ENCODE measurements at regions not wholly inside any gene's neighbourhood (a gene's known extent, or its start where the extent isn't known, plus 50 kb on each side); places are given as distances from the start of the nearest gene placed in this dataset.
"Not testable (repeated sequence)": the region's sequence is repeated elsewhere in the genome, so short reads cannot be mapped to it uniquely, and the experiment has no call there.

DNA sequence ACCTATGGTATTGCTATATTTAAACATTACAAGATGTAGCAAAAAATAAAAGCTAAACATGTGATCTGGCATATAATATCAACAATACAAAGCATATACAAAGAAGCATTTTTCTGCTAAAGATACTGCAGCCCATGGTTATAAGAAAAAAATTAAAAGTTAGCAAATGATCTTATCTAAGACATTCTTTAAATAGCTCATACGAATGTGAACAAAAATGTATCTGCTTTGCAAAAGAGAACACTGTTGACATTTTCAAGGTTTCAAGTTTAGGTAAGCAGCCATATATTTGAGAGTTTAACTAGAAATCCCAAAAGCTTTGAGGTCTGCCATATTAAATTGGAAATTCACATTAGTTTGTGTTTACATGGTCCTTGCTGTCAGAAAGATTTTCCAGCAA, 301.0 kb upstream of the SLC39A10 start:
- no peak for ATAC-seq
- Mint-ChIP-seq H3K9me3 (peaks cover 5 to 8% of the 10 kb centered on the region in 2 donors), H3K27ac (no peak overlapping the region), H3K36me3 (peaks cover 0 to 5% of the 10 kb centered on the region in 2 donors)
- DNase-seq (ENCODE audit: low spot score in 2 of 2) = no peak

DNA sequence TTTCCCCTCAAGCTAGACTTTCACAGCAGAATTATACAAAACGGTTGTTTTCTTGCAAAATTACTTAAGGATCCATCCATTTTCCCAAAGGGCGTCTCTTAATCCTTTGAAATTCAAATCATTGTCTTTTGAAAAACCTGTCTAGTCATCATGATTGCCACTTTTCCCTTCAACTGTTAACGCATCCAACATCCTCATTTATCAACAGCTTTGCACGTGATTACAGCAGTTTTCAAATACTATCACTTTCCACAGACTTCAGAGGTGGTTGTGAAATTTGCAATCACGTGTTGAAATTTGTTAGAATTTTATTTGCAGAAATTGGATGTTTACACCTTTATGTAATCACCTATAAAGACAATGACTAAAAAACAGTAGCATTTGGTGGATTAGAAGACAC, 304.4 kb upstream of the SLC39A10 start:
- Mint-ChIP-seq H3K36me3 (peaks cover 8 to 11% of the 10 kb centered on the region in 2 donors), H3K9me3 (peaks cover 9 to 13% of the 10 kb centered on the region in 2 donors), H3K27ac (no peak overlapping the region)
- DNase-seq (ENCODE audit: low spot score in 2 of 2) (no peak), ATAC-seq (no peak)

DNA sequence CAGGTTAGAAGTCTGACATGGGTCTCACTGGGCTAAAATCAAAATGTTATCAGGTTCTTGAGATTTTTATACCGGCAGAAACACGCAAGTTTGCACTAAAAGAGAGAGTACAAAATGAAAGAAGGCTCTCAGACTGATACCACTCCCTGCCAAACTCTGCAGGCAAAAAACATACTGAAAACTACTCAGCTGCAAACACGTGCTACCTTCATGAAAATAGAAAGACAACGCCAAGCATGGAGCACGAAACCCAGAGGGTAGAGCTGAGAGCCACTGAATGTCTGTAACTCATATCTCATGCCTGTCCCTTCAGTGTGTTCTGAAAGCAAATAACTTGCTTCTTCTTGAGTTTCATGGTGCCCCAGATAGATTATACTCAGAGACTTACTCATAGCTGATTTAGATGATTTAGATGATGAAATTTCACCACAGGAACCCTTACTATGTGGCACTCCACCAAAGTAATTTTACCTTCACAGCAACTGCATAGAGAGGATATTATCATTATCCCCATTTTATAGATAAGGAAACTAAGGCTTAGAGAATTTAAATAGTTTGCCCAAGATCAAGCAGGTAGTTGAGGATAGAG, 313.0 kb upstream of the SLC39A10 start:
- DNase-seq (ENCODE audit: low spot score in 2 of 2) (no peak), ATAC-seq (no peak)
- H3K27ac Mint-ChIP-seq = no peak overlapping the region
- peaks cover 0 to 11% of the 10 kb centered on the region in 2 donors for H3K9me3 Mint-ChIP-seq
- H3K36me3 Mint-ChIP-seq = no peaks in the 10 kb centered on the region

DNA sequence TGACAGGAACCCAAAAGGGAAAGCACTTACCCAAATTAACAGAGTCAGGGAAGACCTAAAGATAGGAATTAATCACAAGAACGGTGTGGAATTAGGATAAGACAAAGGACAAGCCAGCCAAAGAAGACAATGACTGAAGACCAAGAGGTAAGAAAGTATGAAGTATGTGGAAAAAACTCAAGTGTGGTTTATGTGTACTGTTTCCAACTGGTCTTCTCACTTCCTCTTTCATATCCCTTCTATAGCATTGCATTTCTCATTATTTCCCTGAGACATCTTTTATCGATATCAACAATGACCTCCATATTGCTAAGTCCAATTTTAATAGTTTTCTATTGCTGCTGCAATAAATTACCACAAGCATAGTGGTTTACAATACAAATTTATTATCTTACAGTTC, 313.5 kb upstream of the SLC39A10 start:
- no peak overlapping the region for H3K27ac Mint-ChIP-seq

DNA sequence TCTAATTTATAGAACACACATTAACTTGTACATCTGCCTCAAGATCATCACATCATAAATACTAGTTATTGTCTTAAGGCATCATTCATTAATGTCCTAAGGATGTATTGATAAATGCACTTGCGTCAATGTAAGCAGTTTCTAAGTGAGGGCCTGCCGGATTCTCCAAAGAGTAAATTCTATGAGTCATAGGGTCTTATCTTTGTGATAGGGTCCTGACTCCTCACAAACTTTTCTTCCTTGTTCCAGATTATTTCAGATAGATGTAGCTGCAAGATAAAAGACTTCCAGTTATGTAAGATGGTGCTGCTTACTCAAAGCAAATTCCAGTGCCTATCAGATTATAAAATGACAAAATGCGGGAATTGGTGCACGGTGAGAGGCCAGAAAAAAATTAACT, 315.0 kb upstream of the SLC39A10 start:
- peaks cover 0 to 11% of the 10 kb centered on the region in 2 donors for H3K9me3 Mint-ChIP-seq
- DNase-seq (ENCODE audit: low spot score in 2 of 2) = no peak
- H3K27ac Mint-ChIP-seq = no peak overlapping the region
- no peak for ATAC-seq
- H3K36me3 Mint-ChIP-seq = no peaks in the 10 kb centered on the region

More for the DNA sequence above, 313.5 kb upstream of the SLC39A10 start:
- Mint-ChIP-seq H3K36me3 (no peaks in the 10 kb centered on the region), H3K9me3 (peaks cover 0 to 11% of the 10 kb centered on the region in 2 donors)
- no peak for DNase-seq (ENCODE audit: low spot score in 2 of 2)
- ATAC-seq = no peak

DNA sequence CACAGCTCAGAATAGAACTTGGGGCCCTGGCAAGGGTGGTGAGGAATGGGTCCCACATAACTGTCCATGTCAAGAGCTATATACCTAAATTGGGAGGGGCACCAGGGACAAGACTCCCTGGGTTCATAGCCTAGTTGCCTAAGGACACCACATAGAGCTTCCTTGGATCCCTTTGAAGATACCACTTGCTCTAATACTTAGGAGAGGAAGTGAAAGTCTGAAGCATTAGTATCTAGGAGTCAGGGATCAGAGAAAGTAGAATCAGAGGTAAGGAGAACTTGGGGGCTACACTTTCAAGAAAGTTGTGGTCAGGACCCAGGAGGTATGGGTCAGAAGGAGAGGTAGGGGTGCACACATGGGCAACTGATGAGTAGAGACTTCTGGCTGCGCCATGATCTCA, 318.2 kb upstream of the SLC39A10 start:
- Mint-ChIP-seq H3K9me3 (peaks cover 0 to 20% of the 10 kb centered on the region in 2 donors), H3K36me3 (peaks cover 0 to 10% of the 10 kb centered on the region in 2 donors), H3K27ac (no peak overlapping the region)
- ATAC-seq (no peak), DNase-seq (ENCODE audit: low spot score in 2 of 2) (no peak)

DNA sequence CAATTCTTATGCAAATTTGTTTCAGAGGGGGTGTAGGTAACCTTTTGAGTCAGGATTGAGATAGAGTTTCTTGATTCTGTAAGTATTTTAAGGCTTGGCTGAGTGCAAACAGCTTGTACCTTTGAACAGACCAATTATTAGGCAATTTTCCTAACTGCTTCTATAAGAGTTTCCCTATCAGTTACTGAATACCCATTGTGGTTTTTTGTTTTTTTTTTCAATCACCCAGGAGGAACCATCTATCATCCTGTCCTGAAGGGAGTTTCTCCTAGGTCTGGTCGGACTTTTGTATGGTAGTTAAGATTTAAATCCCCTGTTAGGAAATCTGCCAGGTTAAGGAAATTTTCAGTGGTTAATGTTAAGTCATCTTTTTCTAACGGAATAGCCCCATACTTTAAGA, 319.4 kb upstream of the SLC39A10 start:
- ATAC-seq (no peak), DNase-seq (ENCODE audit: low spot score in 2 of 2) (no peak)
- Mint-ChIP-seq H3K27ac (no peak overlapping the region), H3K9me3 (peaks cover 0 to 16% of the 10 kb centered on the region in 2 donors), H3K36me3 (peaks cover 0 to 11% of the 10 kb centered on the region in 2 donors)

DNA sequence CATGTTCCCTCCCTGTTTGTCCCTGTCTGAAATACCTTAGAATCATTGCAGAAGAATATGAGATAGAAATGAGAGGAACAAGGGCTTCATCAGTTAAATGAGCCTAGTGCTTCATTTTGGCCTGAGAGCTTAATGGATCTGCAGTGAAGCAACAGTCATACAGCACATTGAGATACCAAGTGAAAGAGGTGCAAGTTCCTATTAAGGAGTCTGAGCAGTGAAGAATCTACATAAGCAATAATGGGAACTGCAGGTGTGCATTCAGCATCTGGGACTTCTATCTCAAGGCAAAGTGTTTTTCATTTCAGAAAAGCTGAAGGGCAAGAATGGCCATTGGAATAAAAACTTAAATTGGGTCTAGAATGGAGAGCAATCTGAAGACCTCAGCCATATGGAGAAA, 323.2 kb upstream of the SLC39A10 start:
- no peak overlapping the region for H3K27ac Mint-ChIP-seq
- peaks cover 0 to 11% of the 10 kb centered on the region in 2 donors for H3K36me3 Mint-ChIP-seq
- H3K9me3 Mint-ChIP-seq = peaks cover 0 to 16% of the 10 kb centered on the region in 2 donors
- no peak for ATAC-seq
- DNase-seq (ENCODE audit: low spot score in 2 of 2) = no peak

DNA sequence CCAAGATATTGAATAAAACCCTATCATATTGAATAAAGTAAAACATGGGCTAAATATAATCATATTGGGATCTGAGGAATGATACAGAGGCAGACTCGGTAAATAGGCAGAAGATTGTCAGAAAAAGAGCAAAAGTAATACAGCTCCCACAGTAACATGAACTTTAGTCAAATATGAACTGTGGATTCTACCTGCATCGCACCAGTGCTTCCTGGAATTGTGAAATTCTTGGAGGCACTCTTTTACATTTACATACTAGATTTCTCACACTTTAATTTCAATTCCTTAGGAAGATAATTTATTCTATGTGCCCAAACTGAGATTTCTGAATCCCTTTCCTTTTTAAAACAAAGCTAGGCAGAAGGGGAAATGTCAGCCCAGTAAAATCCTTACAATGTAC, 325.1 kb upstream of the SLC39A10 start:
- no peak for ATAC-seq
- no peak overlapping the region for H3K27ac Mint-ChIP-seq
- peaks cover 0 to 16% of the 10 kb centered on the region in 2 donors for H3K9me3 Mint-ChIP-seq
- no peak for DNase-seq (ENCODE audit: low spot score in 2 of 2)
- peaks cover 0 to 11% of the 10 kb centered on the region in 2 donors for H3K36me3 Mint-ChIP-seq

DNA sequence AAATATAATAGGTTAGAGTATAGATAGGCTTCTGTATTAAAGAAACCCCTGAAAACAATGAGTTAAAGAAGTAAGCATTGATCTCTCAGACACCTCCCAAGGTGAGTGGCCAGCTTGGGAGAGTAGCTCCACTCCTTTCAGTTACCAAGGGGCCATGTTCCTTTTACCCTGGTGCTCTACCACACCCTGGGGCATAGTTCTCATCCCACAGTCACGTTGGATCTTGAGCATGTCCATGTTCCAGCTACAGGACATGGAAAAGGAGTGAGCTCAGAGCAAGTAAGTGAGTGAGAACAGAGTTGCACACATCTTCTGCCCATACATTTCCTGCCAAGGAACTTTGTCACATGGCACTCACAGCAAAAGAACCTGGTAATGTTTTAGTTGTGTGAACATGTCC, 325.9 kb upstream of the SLC39A10 start:
- DNase-seq (ENCODE audit: low spot score in 2 of 2) (no peak), ATAC-seq (no peak)
- Mint-ChIP-seq H3K27ac (no peak overlapping the region), H3K36me3 (peaks cover 0 to 11% of the 10 kb centered on the region in 2 donors), H3K9me3 (peaks cover 0 to 12% of the 10 kb centered on the region in 2 donors)

DNA sequence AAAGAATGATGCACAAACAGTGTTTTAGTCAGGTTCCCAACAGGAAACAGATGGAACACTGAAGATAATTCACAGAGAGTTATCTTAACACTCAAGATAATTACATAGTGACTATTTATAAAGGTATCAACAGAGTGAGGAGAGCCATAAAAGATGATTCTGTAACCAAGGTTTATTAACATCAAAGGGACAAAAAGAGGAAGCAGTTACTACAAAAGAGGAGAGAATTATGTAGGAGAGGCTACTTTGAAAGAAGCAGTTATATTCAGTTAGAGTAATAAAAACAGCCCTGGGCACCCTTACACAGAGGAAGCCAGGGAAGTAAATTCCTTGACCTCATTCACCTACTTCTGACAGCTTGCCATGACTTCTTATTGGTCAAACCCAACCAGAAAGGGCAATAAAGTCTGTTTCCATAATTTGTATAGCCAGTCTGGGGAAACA, 326.5 kb upstream of the SLC39A10 start:
- DNase-seq (ENCODE audit: low spot score in 2 of 2) (no peak), ATAC-seq (no peak)
- Mint-ChIP-seq H3K36me3 (peaks cover 0 to 11% of the 10 kb centered on the region in 2 donors), H3K27ac (no peak overlapping the region), H3K9me3 (peaks cover 0 to 12% of the 10 kb centered on the region in 2 donors)

DNA sequence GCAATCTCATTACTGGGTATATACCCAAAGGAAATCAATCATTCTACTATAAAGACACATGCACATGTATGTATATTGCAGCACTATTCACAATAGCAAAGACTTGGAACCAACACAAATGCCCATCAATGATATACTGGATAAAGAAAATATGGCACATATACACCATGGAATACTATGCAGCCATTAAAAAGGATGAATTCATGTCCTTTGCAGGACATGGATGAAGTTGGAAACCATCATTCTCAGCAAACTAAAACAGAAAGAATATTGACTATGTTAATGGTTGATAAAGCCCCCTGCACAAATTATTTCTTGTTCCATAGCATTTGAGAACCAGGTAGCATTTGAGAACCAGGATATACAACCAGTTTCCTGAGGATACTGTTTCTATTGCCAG, 327.2 kb upstream of the SLC39A10 start:
- H3K9me3 Mint-ChIP-seq; ATAC-seq; H3K27ac Mint-ChIP-seq; DNase-seq (ENCODE audit: low spot score in 2 of 2); H3K36me3 Mint-ChIP-seq: not testable (repeated sequence)

DNA sequence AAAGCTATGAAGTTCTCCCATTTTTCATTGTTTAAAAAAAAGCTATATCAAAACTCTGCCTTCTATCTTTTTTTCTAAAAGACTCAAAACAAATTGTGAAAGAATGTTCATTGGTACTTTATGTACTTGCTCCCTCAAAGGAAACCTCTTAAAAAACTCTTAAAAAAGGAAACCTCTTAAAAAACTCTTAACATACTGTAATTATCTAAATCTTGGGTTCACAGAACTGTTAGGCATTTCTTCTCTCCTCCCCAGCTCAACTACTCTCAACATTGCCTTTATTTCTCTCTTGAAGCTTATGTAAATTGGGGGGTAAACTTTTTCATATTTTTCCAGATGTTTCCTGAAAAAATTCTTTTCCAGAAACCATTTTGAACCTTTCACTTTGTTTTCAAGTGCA, 330.5 kb upstream of the SLC39A10 start:
- DNase-seq (ENCODE audit: low spot score in 2 of 2) (no peak), ATAC-seq (no peak)
- no peaks in the 10 kb centered on the region for H3K36me3 Mint-ChIP-seq
- H3K27ac Mint-ChIP-seq = no peak overlapping the region
- H3K9me3 Mint-ChIP-seq = peaks cover 0 to 5% of the 10 kb centered on the region in 2 donors

DNA sequence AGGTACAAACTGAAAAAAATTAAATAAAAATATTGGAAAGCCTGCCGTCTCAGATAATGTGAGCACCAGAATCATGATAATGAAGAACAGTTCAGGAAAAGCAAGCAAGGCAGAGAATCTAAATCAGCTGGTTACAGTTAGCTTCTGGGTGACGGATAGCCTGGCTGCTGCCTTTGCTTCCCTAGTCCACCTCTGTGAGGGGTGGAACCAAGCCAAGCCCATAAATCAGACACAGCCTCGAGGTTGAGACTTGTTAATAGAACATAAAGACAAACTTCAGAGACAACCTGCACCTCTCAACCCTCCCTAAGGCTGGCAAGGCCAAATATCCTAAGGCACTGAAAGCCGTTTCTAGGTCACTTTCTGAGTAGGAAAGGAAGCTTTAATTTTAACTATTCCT, 334.7 kb upstream of the SLC39A10 start:
- no peak overlapping the region for H3K27ac Mint-ChIP-seq
- H3K36me3 Mint-ChIP-seq = no peaks in the 10 kb centered on the region
- H3K9me3 Mint-ChIP-seq = peaks cover 0 to 5% of the 10 kb centered on the region in 2 donors
- ATAC-seq (no peak), DNase-seq (ENCODE audit: low spot score in 2 of 2) (no peak)

DNA sequence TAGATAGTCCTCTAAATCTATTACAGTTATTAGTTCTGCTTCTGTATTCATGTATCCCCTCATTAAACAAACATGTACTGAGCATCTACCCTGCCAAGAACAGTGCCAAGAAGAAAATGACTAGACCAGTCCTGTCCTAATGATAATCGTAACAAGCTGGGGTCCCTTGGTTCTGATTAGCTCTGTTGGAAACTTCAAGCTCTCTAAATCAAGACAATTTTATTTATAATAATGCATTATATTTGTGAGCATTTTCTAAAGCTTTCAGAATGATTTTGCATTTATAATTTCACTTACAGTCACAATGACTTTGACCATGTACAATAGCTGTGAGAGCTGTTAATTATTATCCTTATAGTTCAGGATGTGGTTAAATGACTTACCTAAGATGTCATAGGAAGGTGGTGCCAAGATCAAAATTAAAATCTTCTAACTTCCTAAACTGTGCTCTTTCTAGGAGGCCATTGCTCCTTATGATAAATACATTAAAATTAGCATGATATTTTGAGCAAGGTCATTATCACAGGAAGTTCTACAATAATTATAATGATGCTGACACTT, 336.5 kb upstream of the SLC39A10 start:
- no peak overlapping the region for H3K27ac Mint-ChIP-seq
- no peak for ATAC-seq
- no peak for DNase-seq (ENCODE audit: low spot score in 2 of 2)
- peaks cover 0 to 5% of the 10 kb centered on the region in 2 donors for H3K9me3 Mint-ChIP-seq
- H3K36me3 Mint-ChIP-seq = no peaks in the 10 kb centered on the region

DNA sequence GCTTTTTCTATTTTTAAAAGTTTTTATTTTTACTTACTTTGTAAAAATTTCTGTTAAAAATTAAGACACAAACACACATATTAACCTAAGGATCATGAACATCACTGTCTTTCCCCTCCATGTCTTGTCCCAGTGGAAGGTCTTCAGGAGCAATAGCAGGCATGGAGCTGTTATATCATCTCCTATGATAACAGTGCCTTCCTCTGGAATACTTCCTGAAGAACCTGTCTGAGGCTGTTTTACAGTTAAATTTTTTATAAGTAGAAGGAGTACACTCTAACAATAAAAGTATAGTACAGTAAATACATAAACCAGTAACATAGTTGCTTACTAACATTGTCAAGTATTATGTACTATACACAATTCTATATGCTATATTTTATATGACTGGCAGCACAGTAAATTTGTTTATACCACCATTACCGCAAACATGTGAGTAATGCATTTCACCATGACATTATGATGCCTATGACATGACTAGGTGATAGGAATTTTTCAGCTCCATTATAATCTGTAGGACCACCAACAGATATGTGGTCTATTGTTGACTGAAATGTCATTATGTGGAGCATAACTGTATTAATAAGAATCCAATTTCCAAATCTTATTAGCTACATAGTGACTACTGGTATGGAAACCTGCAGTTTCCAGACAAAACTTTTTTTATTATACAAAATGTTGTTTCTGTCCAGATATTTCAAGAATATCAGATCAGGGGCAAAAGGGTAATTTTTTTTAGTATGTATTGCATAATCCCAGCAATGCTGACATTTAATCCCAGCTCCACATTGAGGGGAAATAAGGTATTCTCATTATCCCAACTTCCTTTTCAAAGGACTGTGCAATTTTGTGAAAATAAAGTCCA, 337.2 kb upstream of the SLC39A10 start:
- peaks cover 0 to 5% of the 10 kb centered on the region in 2 donors for H3K9me3 Mint-ChIP-seq
- H3K27ac Mint-ChIP-seq = no peak overlapping the region
- ATAC-seq = no peak
- no peak for DNase-seq (ENCODE audit: low spot score in 2 of 2)
- no peaks in the 10 kb centered on the region for H3K36me3 Mint-ChIP-seq

DNA sequence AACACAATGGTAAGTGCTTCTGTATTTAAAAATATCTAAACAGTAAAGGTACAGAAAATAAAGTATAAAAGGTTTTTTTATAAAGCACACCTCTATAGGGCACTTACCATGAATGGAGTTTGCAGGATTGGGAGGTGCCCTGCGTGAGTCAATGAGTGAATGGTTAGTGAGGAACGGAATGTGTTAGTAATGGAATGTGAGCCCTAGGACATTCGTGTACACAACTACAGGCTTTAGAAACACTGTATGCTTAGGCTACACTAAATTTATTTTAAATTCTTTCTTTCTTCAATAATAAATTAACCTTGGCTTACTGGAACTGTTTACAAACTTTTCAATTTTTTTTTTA, 337.9 kb upstream of the SLC39A10 start:
- peak in 1 of 2 donors; percentile 41 for ATAC-seq
- no peak for DNase-seq (ENCODE audit: low spot score in 2 of 2)
- no peak overlapping the region for H3K27ac Mint-ChIP-seq
- H3K36me3 Mint-ChIP-seq = no peaks in the 10 kb centered on the region
- H3K9me3 Mint-ChIP-seq = peaks cover 0 to 2% of the 10 kb centered on the region in 2 donors
